OCI-LY3 (cell line): ENCODE measurements at regions not wholly inside any gene's neighbourhood (a gene's known extent, or its start where the extent isn't known, plus 50 kb on each side); places are given as distances from the start of the nearest gene placed in this dataset.

ENCODE experiments used
- EZH2phosphoT487 ChIP-seq: fragments of 200-600 bp; shearing (Covaris generic); IDR thresholded peaks from 2 replicates; pipeline ENCODE4 v1.6.1; 2018; ENCODE audit warnings: antibody characterized with exemption, mixed run types, low read depth
- TF ChIP-seq, protein P1 (sequence below): fragments of 200-600, 300-600 bp; sonication (generic); IDR thresholded peaks from 2 replicates; pipeline ENCODE4 v1.5.1; 2014; ENCODE audit warnings: antibody characterized with exemption, low read length, low read depth

GRCh38 chr14:28570391-28570790 lies 196.2 kb upstream of the FOXG1 start:
- TF ChIP-seq, protein P1, sequence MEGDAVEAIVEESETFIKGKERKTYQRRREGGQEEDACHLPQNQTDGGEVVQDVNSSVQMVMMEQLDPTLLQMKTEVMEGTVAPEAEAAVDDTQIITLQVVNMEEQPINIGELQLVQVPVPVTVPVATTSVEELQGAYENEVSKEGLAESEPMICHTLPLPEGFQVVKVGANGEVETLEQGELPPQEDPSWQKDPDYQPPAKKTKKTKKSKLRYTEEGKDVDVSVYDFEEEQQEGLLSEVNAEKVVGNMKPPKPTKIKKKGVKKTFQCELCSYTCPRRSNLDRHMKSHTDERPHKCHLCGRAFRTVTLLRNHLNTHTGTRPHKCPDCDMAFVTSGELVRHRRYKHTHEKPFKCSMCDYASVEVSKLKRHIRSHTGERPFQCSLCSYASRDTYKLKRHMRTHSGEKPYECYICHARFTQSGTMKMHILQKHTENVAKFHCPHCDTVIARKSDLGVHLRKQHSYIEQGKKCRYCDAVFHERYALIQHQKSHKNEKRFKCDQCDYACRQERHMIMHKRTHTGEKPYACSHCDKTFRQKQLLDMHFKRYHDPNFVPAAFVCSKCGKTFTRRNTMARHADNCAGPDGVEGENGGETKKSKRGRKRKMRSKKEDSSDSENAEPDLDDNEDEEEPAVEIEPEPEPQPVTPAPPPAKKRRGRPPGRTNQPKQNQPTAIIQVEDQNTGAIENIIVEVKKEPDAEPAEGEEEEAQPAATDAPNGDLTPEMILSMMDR, result no peak
- no peak for TF ChIP-seq EZH2phosphoT487
